ENCODE measurements at regions not wholly inside any gene's neighbourhood (a gene's known extent, or its start where the extent isn't known, plus 50 kb on each side); places are given as distances from the start of the nearest gene placed in this dataset.

DNA sequence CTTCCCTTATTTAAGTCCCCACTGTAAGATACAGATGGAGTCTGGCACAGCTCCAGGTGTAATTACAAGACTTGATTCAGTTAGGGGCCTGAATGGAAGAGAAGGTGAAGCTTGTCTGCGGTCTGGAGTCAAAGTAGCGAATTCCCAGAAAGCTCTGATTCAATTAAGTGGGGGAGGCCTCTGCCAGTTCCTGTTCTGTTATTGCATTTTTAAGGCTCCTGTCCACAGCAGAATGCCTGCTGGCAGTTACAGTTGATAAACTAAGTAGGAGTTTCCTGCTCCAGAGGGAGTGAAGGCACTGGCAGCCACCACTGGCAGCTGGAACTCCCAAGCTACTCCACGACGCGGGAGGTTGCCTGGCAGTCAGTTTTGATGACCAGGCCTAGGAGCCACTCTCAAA lies 181.1 kb downstream of the SOCS6 start:
- TF ChIP-seq, protein P1, sequence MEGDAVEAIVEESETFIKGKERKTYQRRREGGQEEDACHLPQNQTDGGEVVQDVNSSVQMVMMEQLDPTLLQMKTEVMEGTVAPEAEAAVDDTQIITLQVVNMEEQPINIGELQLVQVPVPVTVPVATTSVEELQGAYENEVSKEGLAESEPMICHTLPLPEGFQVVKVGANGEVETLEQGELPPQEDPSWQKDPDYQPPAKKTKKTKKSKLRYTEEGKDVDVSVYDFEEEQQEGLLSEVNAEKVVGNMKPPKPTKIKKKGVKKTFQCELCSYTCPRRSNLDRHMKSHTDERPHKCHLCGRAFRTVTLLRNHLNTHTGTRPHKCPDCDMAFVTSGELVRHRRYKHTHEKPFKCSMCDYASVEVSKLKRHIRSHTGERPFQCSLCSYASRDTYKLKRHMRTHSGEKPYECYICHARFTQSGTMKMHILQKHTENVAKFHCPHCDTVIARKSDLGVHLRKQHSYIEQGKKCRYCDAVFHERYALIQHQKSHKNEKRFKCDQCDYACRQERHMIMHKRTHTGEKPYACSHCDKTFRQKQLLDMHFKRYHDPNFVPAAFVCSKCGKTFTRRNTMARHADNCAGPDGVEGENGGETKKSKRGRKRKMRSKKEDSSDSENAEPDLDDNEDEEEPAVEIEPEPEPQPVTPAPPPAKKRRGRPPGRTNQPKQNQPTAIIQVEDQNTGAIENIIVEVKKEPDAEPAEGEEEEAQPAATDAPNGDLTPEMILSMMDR (IDR thresholded peaks at IDR 0.05): no peak
- TF ChIP-seq POLR2A (IDR thresholded peaks at IDR 0.05): no peak
